ENCODE measurements at regions not wholly inside any gene's neighbourhood (a gene's known extent, or its start where the extent isn't known, plus 50 kb on each side); places are given as distances from the start of the nearest gene placed in this dataset.

DNA sequence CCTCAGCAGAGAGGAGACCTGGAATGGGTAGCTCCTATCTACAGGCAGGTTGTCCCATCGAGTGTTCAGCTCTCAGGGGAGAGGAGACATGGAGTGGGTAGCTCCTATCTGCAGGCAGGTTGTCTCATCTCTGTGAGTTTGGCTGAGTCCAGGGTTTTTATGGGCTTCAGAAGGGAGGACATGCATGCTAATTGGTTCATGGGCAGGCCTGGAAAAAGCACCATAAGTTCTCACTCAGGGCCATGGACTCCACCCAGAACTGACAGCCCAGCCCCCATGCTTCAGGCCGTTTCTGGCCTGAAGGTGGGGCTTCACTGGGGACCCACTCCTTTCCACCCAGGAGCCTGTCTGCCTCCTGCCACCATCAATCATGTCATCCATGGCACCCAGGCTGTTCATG is 84.0 kb downstream of the CYB561 start:
- H3K36me3 ChIP-seq (ENCODE audit: insufficient read depth): no peaks in the 10 kb centered on the region
- no peaks in the 10 kb centered on the region for H3K79me2 ChIP-seq (ENCODE audit: insufficient read depth, low read depth)
- H3K4me3 ChIP-seq (IDR thresholded peaks at IDR 0.05; ENCODE audit: insufficient read depth, low read depth, low read length): no peak overlapping the region
- TF ChIP-seq, protein P1, sequence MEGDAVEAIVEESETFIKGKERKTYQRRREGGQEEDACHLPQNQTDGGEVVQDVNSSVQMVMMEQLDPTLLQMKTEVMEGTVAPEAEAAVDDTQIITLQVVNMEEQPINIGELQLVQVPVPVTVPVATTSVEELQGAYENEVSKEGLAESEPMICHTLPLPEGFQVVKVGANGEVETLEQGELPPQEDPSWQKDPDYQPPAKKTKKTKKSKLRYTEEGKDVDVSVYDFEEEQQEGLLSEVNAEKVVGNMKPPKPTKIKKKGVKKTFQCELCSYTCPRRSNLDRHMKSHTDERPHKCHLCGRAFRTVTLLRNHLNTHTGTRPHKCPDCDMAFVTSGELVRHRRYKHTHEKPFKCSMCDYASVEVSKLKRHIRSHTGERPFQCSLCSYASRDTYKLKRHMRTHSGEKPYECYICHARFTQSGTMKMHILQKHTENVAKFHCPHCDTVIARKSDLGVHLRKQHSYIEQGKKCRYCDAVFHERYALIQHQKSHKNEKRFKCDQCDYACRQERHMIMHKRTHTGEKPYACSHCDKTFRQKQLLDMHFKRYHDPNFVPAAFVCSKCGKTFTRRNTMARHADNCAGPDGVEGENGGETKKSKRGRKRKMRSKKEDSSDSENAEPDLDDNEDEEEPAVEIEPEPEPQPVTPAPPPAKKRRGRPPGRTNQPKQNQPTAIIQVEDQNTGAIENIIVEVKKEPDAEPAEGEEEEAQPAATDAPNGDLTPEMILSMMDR (conservative IDR thresholded peaks at IDR 0.05; ENCODE audit: low read depth, low read length): no peak
- no peaks in the 10 kb centered on the region for H3K4me1 ChIP-seq (ENCODE audit: low read depth, poor library complexity, severe bottlenecking)
- H3K9ac ChIP-seq: no peak overlapping the region
- no peaks in the 10 kb centered on the region for H3K27me3 ChIP-seq (ENCODE audit: insufficient read depth, low read depth)
- H3K27ac ChIP-seq: no peak overlapping the region
- H2AFZ ChIP-seq (ENCODE audit: low read depth): no peak overlapping the region
- H3K4me2 ChIP-seq: no peak overlapping the region
- no peaks in the 10 kb centered on the region for H4K20me1 ChIP-seq (ENCODE audit: insufficient read depth)

DNA sequence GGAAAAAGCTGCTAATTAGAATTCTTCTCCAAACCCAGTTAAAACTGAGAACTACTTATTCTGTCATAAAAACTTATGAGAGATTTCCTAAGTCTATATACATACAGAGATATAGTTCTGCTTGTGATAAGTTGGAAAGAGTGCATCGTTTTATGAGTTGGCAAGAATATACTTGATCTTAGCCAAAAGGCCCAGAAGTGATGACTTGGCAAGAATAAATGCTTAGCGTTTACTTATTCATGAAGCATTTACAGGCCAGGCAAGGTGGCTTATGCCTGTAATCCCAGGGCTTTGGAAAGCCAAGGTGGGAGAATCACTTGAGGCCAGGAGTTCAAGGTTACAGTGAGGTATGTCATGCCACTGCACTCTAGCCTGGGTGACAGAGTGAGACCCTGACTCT is 81.7 kb downstream of the CYB561 start:
- no peak overlapping the region for H3K27ac ChIP-seq
- H3K4me1 ChIP-seq (ENCODE audit: low read depth, poor library complexity, severe bottlenecking): no peaks in the 10 kb centered on the region
- H3K4me3 ChIP-seq (IDR thresholded peaks at IDR 0.05; ENCODE audit: insufficient read depth, low read depth, low read length): no peak overlapping the region
- H3K36me3 ChIP-seq (ENCODE audit: insufficient read depth): no peaks in the 10 kb centered on the region
- H3K4me2 ChIP-seq: no peak overlapping the region
- no peaks in the 10 kb centered on the region for H3K27me3 ChIP-seq (ENCODE audit: insufficient read depth, low read depth)
- no peak overlapping the region for H3K9ac ChIP-seq
- H4K20me1 ChIP-seq (ENCODE audit: insufficient read depth): no peaks in the 10 kb centered on the region
- H3K79me2 ChIP-seq (ENCODE audit: insufficient read depth, low read depth): no peaks in the 10 kb centered on the region
- no peak overlapping the region for H2AFZ ChIP-seq (ENCODE audit: low read depth)
- TF ChIP-seq, protein P1 (conservative IDR thresholded peaks at IDR 0.05; ENCODE audit: low read depth, low read length): no peak

DNA sequence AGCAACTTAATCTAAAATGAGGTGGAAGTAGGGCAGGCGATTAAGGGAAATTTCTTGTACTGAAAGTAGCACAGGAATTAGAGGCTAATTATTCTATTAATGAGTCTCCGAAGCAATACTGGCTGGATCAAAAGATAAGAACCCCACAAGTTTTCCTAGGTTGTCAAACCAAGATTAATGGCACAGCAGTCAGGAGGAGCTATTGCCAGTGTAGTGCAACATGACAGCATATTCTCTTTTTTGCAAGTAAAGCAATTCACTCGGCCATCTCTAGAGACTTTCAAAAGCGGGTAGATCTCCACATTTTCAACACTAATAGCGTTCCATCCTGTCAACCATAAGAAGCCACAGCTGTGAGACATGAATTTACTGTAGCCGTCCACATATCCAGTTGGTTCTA is 81.2 kb downstream of the CYB561 start:
- H3K4me3 ChIP-seq (IDR thresholded peaks at IDR 0.05; ENCODE audit: insufficient read depth, low read depth, low read length): no peak overlapping the region
- TF ChIP-seq, protein P1 (conservative IDR thresholded peaks at IDR 0.05; ENCODE audit: low read depth, low read length): no peak
- H3K4me1 ChIP-seq (ENCODE audit: low read depth, poor library complexity, severe bottlenecking): no peaks in the 10 kb centered on the region
- H4K20me1 ChIP-seq (ENCODE audit: insufficient read depth): no peaks in the 10 kb centered on the region
- no peaks in the 10 kb centered on the region for H3K27me3 ChIP-seq (ENCODE audit: insufficient read depth, low read depth)
- no peak overlapping the region for H3K4me2 ChIP-seq
- H3K36me3 ChIP-seq (ENCODE audit: insufficient read depth): no peaks in the 10 kb centered on the region
- no peak overlapping the region for H2AFZ ChIP-seq (ENCODE audit: low read depth)
- H3K27ac ChIP-seq: no peak overlapping the region
- no peaks in the 10 kb centered on the region for H3K79me2 ChIP-seq (ENCODE audit: insufficient read depth, low read depth)
- no peak overlapping the region for H3K9ac ChIP-seq

DNA sequence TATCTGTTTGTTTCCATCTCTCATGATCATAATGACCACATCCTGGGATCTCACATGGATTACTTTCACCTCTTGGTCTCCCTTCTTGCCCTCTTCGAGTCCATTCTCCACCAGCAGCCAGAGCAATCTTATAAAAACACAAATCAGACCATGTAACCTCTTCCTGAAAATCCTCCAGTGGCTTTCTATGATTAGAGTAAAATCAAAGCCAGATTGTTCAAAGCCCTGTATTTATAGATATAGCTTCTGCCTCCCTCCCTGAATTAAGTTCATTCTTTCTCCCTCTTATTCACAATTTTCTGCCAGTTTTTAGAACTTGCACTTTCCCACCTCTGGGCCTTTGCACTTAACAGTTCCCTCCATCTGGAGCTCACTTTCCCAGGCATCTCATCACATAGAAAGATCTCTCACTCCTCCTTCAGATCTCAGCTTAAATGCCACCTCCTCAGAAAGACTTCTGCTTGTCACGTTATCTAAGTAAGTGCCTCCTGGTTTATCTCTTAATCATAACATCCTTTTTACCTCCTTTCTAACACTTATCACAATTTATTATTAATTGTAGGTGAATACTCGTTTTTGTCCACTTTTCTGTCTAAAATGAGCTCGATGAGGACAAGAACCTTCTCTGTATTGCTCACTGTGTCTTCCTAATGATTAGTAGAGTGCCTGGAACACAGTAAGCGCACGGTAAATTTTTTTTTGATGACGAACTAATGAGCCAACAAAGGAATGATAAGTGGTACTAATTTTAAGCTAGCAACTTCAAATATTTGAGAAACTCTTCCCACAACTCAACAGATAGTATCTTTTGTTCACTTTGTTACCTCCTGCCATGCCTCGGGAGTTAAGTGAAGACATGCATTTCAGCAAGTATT is 80.5 kb downstream of the CYB561 start:
- Histone ChIP-seq H3K27ac (no peak overlapping the region), H3K4me1 (ENCODE audit: low read depth, poor library complexity, severe bottlenecking) (no peaks in the 10 kb centered on the region), H3K4me2 (no peak overlapping the region), H3K27me3 (ENCODE audit: insufficient read depth, low read depth) (no peaks in the 10 kb centered on the region), H2AFZ (ENCODE audit: low read depth) (no peak overlapping the region), H4K20me1 (ENCODE audit: insufficient read depth) (no peaks in the 10 kb centered on the region), H3K4me3 (IDR thresholded peaks at IDR 0.05; ENCODE audit: insufficient read depth, low read depth, low read length) (no peak overlapping the region), H3K9ac (no peak overlapping the region), H3K79me2 (ENCODE audit: insufficient read depth, low read depth) (no peaks in the 10 kb centered on the region), H3K36me3 (ENCODE audit: insufficient read depth) (no peaks in the 10 kb centered on the region)
- TF ChIP-seq, protein P1 (conservative IDR thresholded peaks at IDR 0.05; ENCODE audit: low read depth, low read length): no peak

Measured in KMS-11 (cell line).